ENCODE measurements at regions not wholly inside any gene's neighbourhood (a gene's known extent, or its start where the extent isn't known, plus 50 kb on each side); places are given as distances from the start of the nearest gene placed in this dataset.

- H3K27me3 ChIP-seq (ENCODE audit: control insufficient read depth in 1 of 2, insufficient read depth in 2 of 2, low read length in 1 of 2): no peaks in the 10 kb centered on the region
- no peak overlapping the region for H3K4me3 ChIP-seq (ENCODE audit: low read length in 2 of 2)
- no peaks in the 10 kb centered on the region for H3K36me3 ChIP-seq (ENCODE audit: control insufficient read depth in 1 of 2, insufficient read depth in 2 of 2, low read length in 1 of 2)
- H3K9me3 ChIP-seq (ENCODE audit: control insufficient read depth, low read length): no peaks in the 10 kb centered on the region
- 90 to 95% methylated on average over 3 of the region's 3 CpGs for WGBS, 2 donors
- DNase-seq (no peak), ATAC-seq (ENCODE audit: low FRiP score) (no peak)
- intact Hi-C loops (cut with DNase I): no loop called here
- H3K4me1 ChIP-seq (ENCODE audit: control insufficient read depth in 1 of 2, insufficient read depth in 2 of 2, low read length in 2 of 2): peaks cover 2 to 7% of the 10 kb centered on the region in 2 donors
- H3K27ac ChIP-seq (ENCODE audit: low read depth in 1 of 2, low read length in 2 of 2): no peak overlapping the region
Measured at GRCh38 chr5:126373375-126374108, 49.7 kb upstream of the GRAMD2B start.
